CD14-positive monocyte (primary cell): ENCODE measurements at regions not wholly inside any gene's neighbourhood (a gene's known extent, or its start where the extent isn't known, plus 50 kb on each side); places are given as distances from the start of the nearest gene placed in this dataset.

Source experiments
- DNase-seq, 3 donors: peaks; one replicate each; pipeline ENCODE4 v3.0.0-alpha.2; 2011 to 2022
- H2AFZ ChIP-seq: 2 replicates; pipeline ENCODE4 v1.6.0; 2012; ENCODE audit warnings: mild to moderate bottlenecking, low read depth, low read length, inconsistent platforms; ENCODE audit not compliant: insufficient read depth, poor library complexity, severe bottlenecking
- H3K27ac ChIP-seq, 2 donors: 1 replicate in 1 of 2; 2 replicates in 1 of 2; pipeline ENCODE4 v1.5.1; 2012 to 2013; ENCODE audit warnings: low read length in 2 of 2, control low read depth in 1 of 2, inconsistent platforms in 1 of 2, low read depth in 1 of 2, mild to moderate bottlenecking in 1 of 2
- H3K27me3 ChIP-seq, 2 donors: one replicate each; pipeline versions ENCODE4 v1.6.0 to v1.6.1; 2011 to 2013; ENCODE audit warnings: low read length in 2 of 2; ENCODE audit not compliant: control insufficient read depth in 2 of 2, insufficient read depth in 2 of 2
- H3K36me3 ChIP-seq, 2 donors: replicated peaks in 1 of 2; 1 replicate in 1 of 2; 2 replicates in 1 of 2; pipeline versions ENCODE4 v1.5.1 to v1.6.1; 2012 to 2013; ENCODE audit warnings: low read length in 2 of 2, control low read depth in 1 of 2, inconsistent platforms in 1 of 2, mild to moderate bottlenecking in 1 of 2; ENCODE audit not compliant: insufficient read depth in 2 of 2, control insufficient read depth in 1 of 2
- H3K4me1 ChIP-seq, 2 donors: 1 replicate in 1 of 2; 2 replicates in 1 of 2; pipeline versions ENCODE4 v1.5.1 to v1.6.1; 2012 to 2013; ENCODE audit warnings: low read length in 2 of 2, control low read depth in 1 of 2, inconsistent platforms in 1 of 2, mild to moderate bottlenecking in 1 of 2, moderate library complexity in 1 of 2; ENCODE audit not compliant: insufficient read depth in 2 of 2, control insufficient read depth in 1 of 2
- H3K4me2 ChIP-seq: replicated peaks from 2 replicates; pipeline ENCODE3; 2012; ENCODE audit warnings: low read length, moderate library complexity, mild to moderate bottlenecking; ENCODE audit not compliant: poor library complexity, severe bottlenecking; ENCODE audit errors: extremely low read depth
- H3K4me3 ChIP-seq, 3 experiments: fragments of 200-600 bp in 1 of 3; sonication (generic) in 1 of 3; replicated peaks in 1 of 3; 1 replicate in 2 of 3; 2 replicates in 1 of 3; pipeline ENCODE4 v1.5.1; 2011 to 2013; ENCODE audit warnings: low read length in 3 of 3, mild to moderate bottlenecking in 3 of 3, control low read depth in 2 of 3, low read depth in 2 of 3, inconsistent platforms in 1 of 3, moderate library complexity in 1 of 3
- H3K79me2 ChIP-seq: 2 replicates; pipeline ENCODE4 v1.6.0; 2012; ENCODE audit warnings: mild to moderate bottlenecking, control low read depth, inconsistent platforms, low read length, moderate library complexity; ENCODE audit not compliant: insufficient read depth
- H3K9ac ChIP-seq: 2 replicates; pipeline ENCODE4 v1.6.0; 2017; ENCODE audit warnings: low read length, mild to moderate bottlenecking; ENCODE audit not compliant: insufficient read depth, poor library complexity, severe bottlenecking
- H3K9me3 ChIP-seq, 2 donors: replicated peaks in 1 of 2; 1 replicate in 1 of 2; 2 replicates in 1 of 2; pipeline versions ENCODE4 v1.5.1 to v1.6.1; 2012 to 2013; ENCODE audit warnings: low read length in 2 of 2, control low read depth in 1 of 2; ENCODE audit not compliant: control insufficient read depth in 1 of 2, insufficient read depth in 1 of 2
- H4K20me1 ChIP-seq: 2 replicates; pipeline ENCODE4 v1.6.0; 2012; ENCODE audit warnings: mild to moderate bottlenecking, low read length, control low read depth, moderate library complexity; ENCODE audit not compliant: insufficient read depth
- H3K27ac Mint-ChIP-seq, 7 donors: one replicate each; pipeline ENCODE4 v1.8.0; 2020; ENCODE audit warnings: mild to moderate bottlenecking in 7 of 7, mixed read lengths in 7 of 7, moderate library complexity in 6 of 7, inconsistent platforms in 2 of 7
- H3K27me3 Mint-ChIP-seq, 3 donors: one replicate each; pipeline ENCODE4 v1.8.0; 2021 to 2022; ENCODE audit warnings: low read depth in 3 of 3, mild to moderate bottlenecking in 3 of 3, mixed read lengths in 3 of 3, moderate library complexity in 3 of 3, inconsistent platforms in 1 of 3
- H3K36me3 Mint-ChIP-seq, 2 donors: one replicate each; pipeline ENCODE4 v1.8.0; 2020; ENCODE audit warnings: mixed read lengths in 2 of 2, inconsistent platforms in 1 of 2, mild to moderate bottlenecking in 1 of 2
- H3K4me1 Mint-ChIP-seq: one replicate; pipeline ENCODE4 v1.8.0; 2020; ENCODE audit warnings: mild to moderate bottlenecking, mixed read lengths
- H3K4me3 Mint-ChIP-seq, 2 donors: one replicate each; pipeline ENCODE4 v1.8.0; 2020; ENCODE audit warnings: mild to moderate bottlenecking in 2 of 2, mixed read lengths in 2 of 2, moderate library complexity in 1 of 2
- H3K9me3 Mint-ChIP-seq, 7 donors: one replicate each; pipeline ENCODE4 v1.8.0; 2020 to 2022; ENCODE audit warnings: mixed read lengths in 7 of 7, mild to moderate bottlenecking in 6 of 7, moderate library complexity in 6 of 7, inconsistent platforms in 2 of 7
- WGBS: methylation state at CpG from one replicate; pipeline ENCODE4 v1.1.5; 2013; ENCODE audit warnings: missing lambda C conversion rate; ENCODE audit not compliant: insufficient coverage; 5-methylcytosine and 5-hydroxymethylcytosine counted together
- intact Hi-C, 2 donors: fragments of 100-400 bp; cut with micrococcal nuclease; formaldehyde crosslinking; loops; one replicate each; pipeline versions ENCODE4 v1.15.0 to v1.15.1; 2023
- TF ChIP-seq, protein P1 (sequence below): fragments of 200-600 bp; IDR thresholded peaks from one replicate; pipeline ENCODE4 v1.8.0; 2022; ENCODE audit warnings: antibody characterized with exemption, mild to moderate bottlenecking

DNA sequence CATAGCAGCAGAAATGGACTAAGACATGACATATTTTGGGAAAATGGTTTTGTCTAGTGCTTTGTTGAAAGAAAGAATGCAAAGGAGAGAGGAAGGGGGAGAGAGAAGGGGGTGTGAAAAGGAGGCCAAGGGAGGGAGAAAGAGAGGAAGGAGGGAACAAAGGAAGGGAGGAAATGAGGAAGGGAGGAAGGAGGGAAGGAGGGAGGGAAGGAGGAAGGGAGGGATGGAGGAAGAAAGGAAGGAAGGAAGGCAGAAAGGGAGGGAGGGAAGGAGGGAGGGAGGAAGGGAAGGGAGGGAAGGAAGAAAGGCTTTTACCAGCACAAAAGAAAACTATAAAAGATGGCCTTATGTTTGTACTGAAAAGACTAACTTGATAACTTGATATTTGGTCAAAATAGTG is 65.1 kb upstream of the ST8SIA6 start:
- Mint-ChIP-seq H3K4me3 (no peak overlapping the region), H3K9me3 (peaks cover 0 to 11% (median 3%) of the 10 kb centered on the region in 7 donors), H3K4me1 (peaks cover 7% of the 10 kb centered on the region), H3K27ac (no peak overlapping the region), H3K36me3 (no peaks in the 10 kb centered on the region), H3K27me3 (peaks cover 0 to 2% (median 1%) of the 10 kb centered on the region in 3 donors)
- no peaks in the 10 kb centered on the region for H3K79me2 ChIP-seq
- TF ChIP-seq, protein P1, sequence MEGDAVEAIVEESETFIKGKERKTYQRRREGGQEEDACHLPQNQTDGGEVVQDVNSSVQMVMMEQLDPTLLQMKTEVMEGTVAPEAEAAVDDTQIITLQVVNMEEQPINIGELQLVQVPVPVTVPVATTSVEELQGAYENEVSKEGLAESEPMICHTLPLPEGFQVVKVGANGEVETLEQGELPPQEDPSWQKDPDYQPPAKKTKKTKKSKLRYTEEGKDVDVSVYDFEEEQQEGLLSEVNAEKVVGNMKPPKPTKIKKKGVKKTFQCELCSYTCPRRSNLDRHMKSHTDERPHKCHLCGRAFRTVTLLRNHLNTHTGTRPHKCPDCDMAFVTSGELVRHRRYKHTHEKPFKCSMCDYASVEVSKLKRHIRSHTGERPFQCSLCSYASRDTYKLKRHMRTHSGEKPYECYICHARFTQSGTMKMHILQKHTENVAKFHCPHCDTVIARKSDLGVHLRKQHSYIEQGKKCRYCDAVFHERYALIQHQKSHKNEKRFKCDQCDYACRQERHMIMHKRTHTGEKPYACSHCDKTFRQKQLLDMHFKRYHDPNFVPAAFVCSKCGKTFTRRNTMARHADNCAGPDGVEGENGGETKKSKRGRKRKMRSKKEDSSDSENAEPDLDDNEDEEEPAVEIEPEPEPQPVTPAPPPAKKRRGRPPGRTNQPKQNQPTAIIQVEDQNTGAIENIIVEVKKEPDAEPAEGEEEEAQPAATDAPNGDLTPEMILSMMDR, result no peak
- H3K4me1 ChIP-seq, result peaks cover 6 to 8% of the 10 kb centered on the region in 2 donors
- DNase-seq, result no peak
- no peak overlapping the region for H2AFZ ChIP-seq
- no peak overlapping the region for H3K4me2 ChIP-seq
- no peaks in the 10 kb centered on the region for H4K20me1 ChIP-seq
- H3K9me3 ChIP-seq, result peaks cover 0 to 5% of the 10 kb centered on the region in 2 donors
- intact Hi-C loops, result no loop called here
- no peak overlapping the region for H3K9ac ChIP-seq
- no peak overlapping the region for H3K27ac ChIP-seq
- no peak overlapping the region for H3K4me3 ChIP-seq
- no peaks in the 10 kb centered on the region for H3K36me3 ChIP-seq
- no peaks in the 10 kb centered on the region for H3K27me3 ChIP-seq

DNA sequence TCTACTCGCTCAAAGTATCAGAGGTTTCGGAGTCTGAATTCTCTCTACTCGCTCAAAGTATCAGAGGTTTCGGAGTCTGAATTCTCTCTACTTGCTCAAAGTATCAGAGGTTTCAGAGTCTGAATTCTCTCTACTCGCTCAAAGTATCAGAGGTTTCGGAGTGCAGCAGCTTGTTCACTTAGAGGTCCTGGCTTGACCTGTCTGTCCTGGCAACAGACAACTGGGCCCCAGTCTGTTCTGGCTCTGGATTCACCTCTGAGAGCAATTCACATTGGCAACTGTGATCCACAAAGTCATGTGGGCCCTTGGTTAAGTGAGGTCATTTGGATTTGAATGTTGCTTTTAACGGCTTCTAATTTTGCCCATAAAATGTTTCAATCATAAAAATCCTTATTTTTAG is 63.9 kb upstream of the ST8SIA6 start:
- 89% methylated on average over 3 of the region's 7 CpGs for WGBS
- no peak overlapping the region for H3K4me2 ChIP-seq
- no peaks in the 10 kb centered on the region for H4K20me1 ChIP-seq
- Mint-ChIP-seq H3K4me1 (peaks cover 7% of the 10 kb centered on the region), H3K27ac (no peak overlapping the region), H3K4me3 (no peak overlapping the region), H3K36me3 (no peaks in the 10 kb centered on the region), H3K27me3 (peaks cover 0 to 2% (median 1%) of the 10 kb centered on the region in 3 donors), H3K9me3 (peaks cover 0 to 11% (median 1%) of the 10 kb centered on the region in 7 donors)
- intact Hi-C loops, result no loop called here
- H2AFZ ChIP-seq, result no peak overlapping the region
- H3K79me2 ChIP-seq, result no peaks in the 10 kb centered on the region
- DNase-seq, result no peak
- peaks cover 0 to 1% of the 10 kb centered on the region in 2 donors for H3K9me3 ChIP-seq
- no peak overlapping the region for H3K27ac ChIP-seq
- H3K4me1 ChIP-seq, result peaks cover 6 to 8% of the 10 kb centered on the region in 2 donors
- TF ChIP-seq, protein P1, result no peak
- H3K4me3 ChIP-seq, result no peak overlapping the region
- no peaks in the 10 kb centered on the region for H3K36me3 ChIP-seq
- no peaks in the 10 kb centered on the region for H3K27me3 ChIP-seq
- H3K9ac ChIP-seq, result no peak overlapping the region
